Aorta (tissue), 5 donors: ENCODE measurements at regions not wholly inside any gene's neighbourhood (a gene's known extent, or its start where the extent isn't known, plus 50 kb on each side); places are given as distances from the start of the nearest gene placed in this dataset.

Experiments used
- ATAC-seq: fragments of 200-7000 bp; cut with Tn5 transposase; one replicate; pipeline ENCODE4 v1.9.1; 2022; ENCODE audit warnings: moderate library complexity; ENCODE audit not compliant: low FRiP score
- DNase-seq, 2 donors: peaks; one replicate each; pipeline ENCODE4 v3.0.0-alpha.2; 2020
- H3K27ac ChIP-seq, 2 donors: one replicate each; pipeline ENCODE4 v1.5.1; 2013; ENCODE audit warnings: low read length in 2 of 2, mild to moderate bottlenecking in 2 of 2, moderate library complexity in 2 of 2, control low read depth in 1 of 2, inconsistent platforms in 1 of 2, low read depth in 1 of 2
- H3K27me3 ChIP-seq, 2 donors: one replicate each; pipeline ENCODE4 v1.6.1; 2013; ENCODE audit warnings: control low read depth in 1 of 2, low read length in 1 of 2, mild to moderate bottlenecking in 1 of 2, moderate library complexity in 1 of 2; ENCODE audit not compliant: insufficient read depth in 2 of 2, control insufficient read depth in 1 of 2
- H3K36me3 ChIP-seq, 2 donors: one replicate each; pipeline ENCODE4 v1.6.1; 2013; ENCODE audit warnings: control low read depth in 1 of 2, low read length in 1 of 2, mild to moderate bottlenecking in 1 of 2; ENCODE audit not compliant: insufficient read depth in 2 of 2, control insufficient read depth in 1 of 2
- H3K4me1 ChIP-seq, 2 donors: one replicate each; pipeline ENCODE4 v1.6.1; 2013; ENCODE audit warnings: low read length in 2 of 2, control low read depth in 1 of 2, mild to moderate bottlenecking in 1 of 2, moderate library complexity in 1 of 2; ENCODE audit not compliant: insufficient read depth in 2 of 2, control insufficient read depth in 1 of 2
- H3K4me3 ChIP-seq, 2 donors: one replicate each; pipeline ENCODE4 v1.5.1; 2013; ENCODE audit warnings: low read length in 2 of 2, control low read depth in 1 of 2, mild to moderate bottlenecking in 1 of 2
- H3K9me3 ChIP-seq: one replicate; pipeline ENCODE4 v1.6.1; 2013; ENCODE audit warnings: mild to moderate bottlenecking, low read length; ENCODE audit not compliant: control insufficient read depth
- WGBS, 2 donors: extraction: QIAGEN DNeasy Blood & Tissue Kit; methylation state at CpG; one replicate each; pipeline ENCODE4 v1.1.7; 2013; 5-methylcytosine and 5-hydroxymethylcytosine counted together
- intact Hi-C, 2 donors: fragments of 100-400 bp; cut with DNase I; formaldehyde crosslinking; loops; one replicate each; pipeline versions ENCODE4 v1.14.2 to v1.15.0; 2022
- donor health status: healthy with polysubstance abuse.
- donor health status: Bipolar disorder and iron deficiency.
- donor health status: DM: no; HTN: no; CAD: no.
- donor health status: DM: no; HTN: no; CAD: no.
- donor health status: DM: yes; HTN: yes; CAD: no.

GRCh38 chrX:69110116-69110530 lies 55.1 kb downstream of the PJA1 start:
- WGBS, 2 donors = 65 to 82% methylated on average over 3 of the region's 3 CpGs
- Histone ChIP-seq H3K9me3 (no peaks in the 10 kb centered on the region), H3K27me3 (no peaks in the 10 kb centered on the region), H3K4me3 (no peak overlapping the region), H3K27ac (no peak overlapping the region), H3K36me3 (no peaks in the 10 kb centered on the region), H3K4me1 (no peaks in the 10 kb centered on the region)
- ATAC-seq = no peak
- intact Hi-C loops = no loop called here
- no peak for DNase-seq

DNA sequence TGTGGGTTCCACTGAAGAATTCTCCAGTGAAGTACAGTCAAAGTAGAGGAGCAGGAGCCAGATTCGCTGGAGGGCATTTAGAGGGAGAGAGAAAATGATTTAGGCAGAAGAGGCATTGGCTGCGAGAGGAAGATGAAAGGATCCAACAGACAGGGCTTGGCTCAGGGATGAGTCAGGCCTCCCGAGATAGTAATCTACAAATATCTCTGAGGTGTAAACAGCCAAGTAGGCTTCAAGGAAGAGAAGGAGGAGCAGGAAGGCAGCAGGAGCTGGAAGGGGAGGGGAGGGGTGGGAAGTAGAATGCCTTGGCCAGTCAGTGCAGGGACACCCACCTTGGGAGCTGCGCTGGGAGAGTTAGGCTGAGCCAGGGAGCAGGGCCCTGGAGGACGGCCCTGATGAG lies 55.5 kb downstream of the PJA1 start:
- Histone ChIP-seq H3K4me1 (no peaks in the 10 kb centered on the region), H3K4me3 (no peak overlapping the region), H3K36me3 (no peaks in the 10 kb centered on the region), H3K27ac (no peak overlapping the region), H3K27me3 (no peaks in the 10 kb centered on the region), H3K9me3 (no peaks in the 10 kb centered on the region)
- DNase-seq = no peak
- peak; percentile 44 for ATAC-seq
- 86 to 90% methylated on average over 5 of the region's 5 CpGs for WGBS, 2 donors
- intact Hi-C loops = no loop called here

GRCh38 chrX:69109036-69109663 lies 56.1 kb downstream of the PJA1 start:
- Histone ChIP-seq H3K4me1 (no peaks in the 10 kb centered on the region), H3K27ac (no peak overlapping the region), H3K4me3 (no peak overlapping the region), H3K36me3 (no peaks in the 10 kb centered on the region), H3K27me3 (no peaks in the 10 kb centered on the region), H3K9me3 (no peaks in the 10 kb centered on the region)
- intact Hi-C loops = no loop called here
- 81 to 97% methylated on average over 6 to 7 of the region's 8 CpGs for whole genome bisulfite sequencing, 2 donors
- no peak for ATAC-seq
- DNase-seq = no peak

- WGBS, 2 donors = 39 to 43% methylated on average over 7 of the region's 7 CpGs
- H3K9me3 ChIP-seq = no peaks in the 10 kb centered on the region
Measured at GRCh38 chrX:69107747-69108401, 57.4 kb downstream of the PJA1 start.

DNA sequence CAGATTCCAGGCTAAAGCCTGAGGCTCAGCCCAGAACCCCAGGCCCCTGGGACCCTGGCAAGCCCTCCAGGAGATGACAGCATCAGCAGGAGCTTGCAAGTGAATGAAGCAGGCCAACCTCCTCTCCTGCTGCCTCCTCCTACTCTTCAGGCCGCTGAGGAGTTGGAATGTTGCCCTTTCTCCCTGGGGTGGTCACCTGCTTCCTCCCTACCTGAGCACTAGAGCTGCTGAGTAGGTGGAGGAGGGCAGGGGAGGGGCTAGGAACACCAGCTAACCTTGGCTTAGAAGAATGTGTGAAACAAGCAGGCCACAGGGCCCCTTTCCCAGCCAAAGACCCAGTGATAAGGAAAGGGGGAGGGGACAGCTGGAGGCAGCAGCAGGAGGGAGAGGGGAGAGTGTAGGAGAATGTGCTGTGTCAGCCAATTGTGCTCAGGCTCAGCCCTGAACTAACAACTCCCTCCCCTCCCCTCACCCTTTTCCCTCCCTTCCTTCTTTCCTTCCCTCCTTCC lies 58.0 kb downstream of the PJA1 start:
- peak; percentile 33 for ATAC-seq
- Histone ChIP-seq H3K4me3 (no peak overlapping the region), H3K4me1 (no peaks in the 10 kb centered on the region), H3K27me3 (no peaks in the 10 kb centered on the region), H3K9me3 (no peaks in the 10 kb centered on the region), H3K27ac (no peak overlapping the region), H3K36me3 (no peaks in the 10 kb centered on the region)
- intact Hi-C loops = no loop called here
- WGBS, 2 donors = 22 to 30% methylated on average over 1 of the region's 1 CpG
- DNase-seq = no peak

More at GRCh38 chrX:69107747-69108401, 57.4 kb downstream of the PJA1 start:
- no peak for DNase-seq
- intact Hi-C loops = no loop called here
- H3K27me3 ChIP-seq = no peaks in the 10 kb centered on the region
- no peak for ATAC-seq
- H3K4me3 ChIP-seq = no peak overlapping the region
- no peaks in the 10 kb centered on the region for H3K36me3 ChIP-seq
- no peaks in the 10 kb centered on the region for H3K4me1 ChIP-seq
- H3K27ac ChIP-seq = no peak overlapping the region

- Histone ChIP-seq H3K27ac (no peak overlapping the region), H3K4me3 (no peak overlapping the region), H3K27me3 (no peaks in the 10 kb centered on the region), H3K36me3 (no peaks in the 10 kb centered on the region), H3K9me3 (no peaks in the 10 kb centered on the region), H3K4me1 (no peaks in the 10 kb centered on the region)
- ATAC-seq (no peak), DNase-seq (no peak)
- intact Hi-C loops = no loop called here
- 70 to 85% methylated on average over 9 to 10 of the region's 10 CpGs for WGBS, 2 donors
Measured at GRCh38 chrX:69104756-69105434, 60.4 kb downstream of the PJA1 start.

- H3K36me3 ChIP-seq = no peaks in the 10 kb centered on the region
- ATAC-seq (no peak), DNase-seq (no peak)
- no peak overlapping the region for H3K4me3 ChIP-seq
- WGBS, 2 donors = 81 to 90% methylated on average over 5 of the region's 5 CpGs
- H3K27ac ChIP-seq = no peak overlapping the region
- H3K4me1 ChIP-seq = no peaks in the 10 kb centered on the region
- intact Hi-C loops = no loop called here
- H3K27me3 ChIP-seq = no peaks in the 10 kb centered on the region
- H3K9me3 ChIP-seq = no peaks in the 10 kb centered on the region
Measured at GRCh38 chrX:69103539-69103938, 61.7 kb downstream of the PJA1 start.

- no peaks in the 10 kb centered on the region for H3K36me3 ChIP-seq
- no peak overlapping the region for H3K4me3 ChIP-seq
- no peaks in the 10 kb centered on the region for H3K9me3 ChIP-seq
- no peak overlapping the region for H3K27ac ChIP-seq
- ATAC-seq = no peak
- DNase-seq = no peak
- no peaks in the 10 kb centered on the region for H3K4me1 ChIP-seq
- intact Hi-C loops = no loop called here
- 74 to 75% methylated on average over 5 of the region's 5 CpGs for WGBS, 2 donors
- no peaks in the 10 kb centered on the region for H3K27me3 ChIP-seq
Measured at GRCh38 chrX:69102612-69103194, 62.5 kb downstream of the PJA1 start.
